NCI-H2171 treated with DMSO at 0.1 percent for 48 hours (cell line): ENCODE measurements at regions not wholly inside any gene's neighbourhood (a gene's known extent, or its start where the extent isn't known, plus 50 kb on each side); places are given as distances from the start of the nearest gene placed in this dataset.
"Not testable (repeated sequence)": the region's sequence is repeated elsewhere in the genome, so short reads cannot be mapped to it uniquely, and the experiment has no call there.

Experiments used
- DNase-seq: peaks from one replicate; lab custom pipeline; 2025; lab: John Stamatoyannopoulos, UW

DNA sequence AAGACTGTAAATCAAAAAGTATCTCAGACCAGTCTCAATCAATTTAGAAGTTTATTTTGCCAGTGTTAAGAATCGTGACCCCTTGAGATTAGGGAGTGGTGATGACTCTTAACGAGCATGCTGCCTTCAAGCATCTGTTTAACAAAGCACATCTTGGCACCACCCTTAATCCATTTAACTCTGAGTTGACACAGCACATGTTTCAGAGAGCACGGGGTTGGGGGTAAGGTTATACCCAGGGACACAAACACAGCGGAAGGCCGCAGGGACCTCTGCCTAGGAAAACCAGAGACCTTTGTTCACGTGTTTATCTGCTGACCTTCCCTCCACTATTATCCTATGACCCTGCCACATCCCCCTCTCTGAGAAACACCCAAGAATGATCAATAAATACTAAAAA, 645.8 kb downstream of the FRK start:
- not testable (repeated sequence) for DNase-seq

DNA sequence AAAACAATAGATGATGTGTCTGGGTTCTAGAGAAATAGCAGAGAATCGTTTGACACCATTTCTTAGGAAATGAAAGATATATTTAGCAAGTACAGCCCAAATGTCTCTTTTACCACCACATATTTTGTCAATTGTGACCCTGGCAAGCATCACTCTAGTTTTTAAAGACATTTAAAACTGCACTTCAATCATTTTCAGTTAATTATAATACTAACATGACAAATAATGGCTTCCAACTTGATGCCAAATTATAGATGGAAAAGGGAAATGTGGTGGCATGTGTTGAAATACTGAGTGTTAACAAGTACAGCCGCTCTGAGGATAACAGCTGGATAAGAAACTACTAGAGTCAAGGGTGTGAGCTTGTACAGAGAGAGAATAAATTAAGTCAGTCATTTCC, 648.9 kb downstream of the FRK start:
- DNase-seq = no peak

DNA sequence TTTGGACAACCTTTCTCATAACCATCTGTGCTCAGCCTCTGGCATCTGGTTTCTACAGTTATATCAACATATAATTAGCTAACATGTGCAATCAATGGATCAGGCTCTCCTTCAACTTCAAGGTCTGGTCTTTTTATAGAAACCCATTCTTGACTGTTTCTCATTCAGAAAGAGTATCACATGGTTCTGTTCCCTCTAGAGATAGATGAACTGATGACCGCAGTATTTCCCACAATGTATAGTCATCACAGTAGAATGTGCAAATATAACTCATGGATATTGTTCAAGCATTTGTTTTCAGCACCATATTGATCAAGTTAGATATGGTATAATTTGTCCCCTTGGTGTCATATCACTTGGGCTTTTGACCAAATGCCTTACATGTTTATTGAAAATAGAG, 656.2 kb downstream of the FRK start:
- peak; percentile 39 for DNase-seq

DNA sequence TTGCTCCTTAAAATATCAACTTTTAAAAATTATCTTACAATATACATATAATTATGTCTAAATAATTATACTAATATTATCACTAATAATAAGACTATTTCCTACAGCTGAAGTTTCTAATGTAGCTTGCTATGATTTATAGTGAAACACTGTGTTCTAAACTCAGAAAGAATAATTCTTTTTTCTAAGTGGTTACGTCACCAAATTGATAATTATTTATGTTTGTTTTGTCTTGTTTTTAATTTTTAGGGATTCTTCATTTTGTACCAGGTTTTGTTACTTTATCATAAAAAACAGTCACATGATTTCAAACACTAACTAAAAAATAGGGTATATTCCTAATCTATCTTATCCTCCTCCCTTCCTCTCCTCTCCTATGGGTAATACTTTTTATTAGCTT, 662.1 kb downstream of the FRK start:
- no peak for DNase-seq

DNA sequence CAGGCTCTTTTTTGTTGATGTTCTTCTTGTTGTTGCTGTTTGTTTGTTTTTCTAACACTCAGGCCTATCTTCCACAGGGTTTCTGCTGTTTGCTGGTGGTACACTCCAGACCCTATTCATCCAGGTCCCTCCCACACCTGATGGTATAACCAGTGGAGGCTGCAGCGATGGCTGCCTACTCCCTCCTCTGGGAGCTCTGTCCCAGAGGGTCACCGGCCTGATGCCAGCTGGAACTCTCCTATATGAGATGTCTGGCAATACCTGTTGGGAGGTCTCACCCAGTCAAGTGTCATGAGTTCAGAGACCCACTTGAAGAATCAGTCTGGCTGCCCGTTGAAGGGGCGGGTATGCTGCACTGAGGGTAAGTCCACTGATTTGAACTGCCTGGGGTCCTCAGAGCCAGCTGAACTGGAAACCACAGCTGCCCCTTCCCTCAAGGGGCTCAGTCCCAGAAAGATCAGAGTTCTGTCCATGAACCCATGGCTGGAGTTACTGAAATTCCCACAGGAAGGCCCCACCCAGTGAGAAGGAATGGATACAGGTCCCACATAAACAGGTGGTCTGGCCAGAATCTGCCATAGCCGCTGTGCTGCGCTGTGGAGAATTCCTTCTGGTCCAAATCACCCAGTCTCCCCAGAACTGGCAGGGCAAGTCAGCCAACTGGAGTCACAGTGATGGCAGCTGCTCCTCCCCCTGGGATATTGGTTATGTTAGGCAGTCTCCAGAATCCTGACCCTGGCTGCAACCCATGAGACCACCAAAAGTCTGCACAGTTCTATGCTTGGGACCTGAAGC, 664.4 kb downstream of the FRK start:
- no peak for DNase-seq

DNA sequence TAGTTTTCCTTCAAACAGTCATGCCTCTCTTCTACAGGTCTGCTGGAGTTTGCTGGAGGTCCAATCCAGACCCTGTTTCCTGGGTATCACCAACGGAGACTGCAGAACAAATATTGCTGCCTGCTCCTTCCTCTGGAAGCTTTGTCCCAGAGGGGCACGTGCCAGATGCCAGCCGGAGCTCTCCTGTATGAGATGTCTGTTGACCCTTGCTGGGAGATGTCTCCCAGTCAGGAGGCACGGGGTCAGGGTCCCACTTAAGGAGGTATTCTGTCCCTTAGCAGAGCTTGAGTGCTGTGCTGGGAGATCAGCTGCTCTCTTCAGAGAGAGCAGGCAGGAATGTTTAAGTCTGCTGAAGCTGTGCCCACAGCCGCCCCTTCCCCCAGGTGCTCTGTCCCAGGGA, 666.9 kb downstream of the FRK start:
- DNase-seq = no peak

DNA sequence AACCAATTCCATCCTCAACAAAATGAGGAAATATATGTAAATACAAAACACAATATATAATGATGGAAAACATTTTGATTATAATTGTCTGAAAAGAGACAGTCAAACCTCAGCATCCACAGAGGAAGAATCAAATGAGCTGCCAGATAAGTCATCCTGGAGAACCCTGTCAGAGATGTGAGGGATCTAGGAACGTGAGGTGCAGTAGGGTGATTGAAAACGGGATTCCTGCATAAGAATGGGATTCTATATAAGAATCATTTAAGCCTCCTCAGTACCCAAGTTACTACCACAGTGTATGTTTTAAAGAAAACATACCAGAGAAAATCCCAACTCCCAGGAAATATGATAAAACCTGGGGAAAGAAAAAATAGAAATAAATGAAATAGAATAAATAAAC, 690.5 kb downstream of the FRK start:
- no peak for DNase-seq

DNA sequence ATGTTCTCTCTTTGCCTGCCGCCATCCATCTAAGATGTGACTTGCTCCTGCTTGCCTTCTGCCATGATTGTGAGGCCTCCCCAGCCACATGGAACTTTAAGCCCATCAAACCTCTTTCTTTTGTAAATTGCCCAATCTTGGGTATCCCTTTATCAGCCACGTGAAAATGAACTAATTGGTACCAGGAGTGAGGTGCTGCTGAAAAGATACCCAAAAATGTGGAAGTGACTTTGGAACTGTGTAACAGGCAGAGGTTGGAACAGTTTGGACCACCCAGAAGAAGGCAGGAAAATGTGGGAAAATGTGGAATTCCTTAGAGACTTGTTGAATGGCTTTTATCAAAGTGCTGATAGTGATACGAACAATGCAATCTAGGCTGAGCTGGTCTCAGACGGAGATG, 694.9 kb downstream of the FRK start:
- DNase-seq = no peak

DNA sequence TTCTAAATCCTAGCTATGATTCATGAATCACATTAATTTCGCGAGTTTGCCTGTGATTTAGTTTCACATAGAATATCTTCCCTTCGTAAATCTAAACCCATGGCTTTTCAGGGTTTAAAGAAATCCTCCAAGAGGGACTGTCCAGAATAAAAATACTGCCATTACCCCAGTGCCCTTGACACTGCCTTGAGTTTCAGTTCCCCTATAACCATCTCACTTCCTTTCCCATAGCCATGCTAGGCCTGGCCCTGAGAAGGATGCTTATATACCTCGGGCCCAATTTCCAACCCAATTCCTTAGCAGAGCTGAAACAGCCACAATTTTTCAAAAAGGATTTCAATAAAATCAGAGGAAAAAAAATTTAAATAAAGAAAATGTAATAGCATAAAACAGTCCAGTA, 697.3 kb downstream of the FRK start:
- DNase-seq = no peak

DNA sequence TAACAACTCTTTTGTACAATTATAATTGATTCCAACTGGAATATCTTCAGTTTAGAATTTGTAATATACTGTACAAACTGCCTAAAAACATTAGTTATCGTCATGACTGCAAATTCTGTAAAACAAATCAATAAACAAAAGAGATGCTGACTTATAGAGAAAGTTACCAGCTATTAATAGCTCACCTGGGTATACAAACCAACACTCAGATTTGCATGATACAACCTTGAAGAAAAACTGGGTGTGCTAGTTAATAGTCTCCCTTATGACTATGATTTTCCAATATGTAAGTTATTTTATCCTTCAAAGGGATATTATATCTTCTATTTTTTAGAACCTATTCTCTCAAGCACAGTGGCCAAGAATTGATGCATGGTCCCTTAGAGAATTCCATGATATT, 698.5 kb downstream of the FRK start:
- no peak for DNase-seq

DNA sequence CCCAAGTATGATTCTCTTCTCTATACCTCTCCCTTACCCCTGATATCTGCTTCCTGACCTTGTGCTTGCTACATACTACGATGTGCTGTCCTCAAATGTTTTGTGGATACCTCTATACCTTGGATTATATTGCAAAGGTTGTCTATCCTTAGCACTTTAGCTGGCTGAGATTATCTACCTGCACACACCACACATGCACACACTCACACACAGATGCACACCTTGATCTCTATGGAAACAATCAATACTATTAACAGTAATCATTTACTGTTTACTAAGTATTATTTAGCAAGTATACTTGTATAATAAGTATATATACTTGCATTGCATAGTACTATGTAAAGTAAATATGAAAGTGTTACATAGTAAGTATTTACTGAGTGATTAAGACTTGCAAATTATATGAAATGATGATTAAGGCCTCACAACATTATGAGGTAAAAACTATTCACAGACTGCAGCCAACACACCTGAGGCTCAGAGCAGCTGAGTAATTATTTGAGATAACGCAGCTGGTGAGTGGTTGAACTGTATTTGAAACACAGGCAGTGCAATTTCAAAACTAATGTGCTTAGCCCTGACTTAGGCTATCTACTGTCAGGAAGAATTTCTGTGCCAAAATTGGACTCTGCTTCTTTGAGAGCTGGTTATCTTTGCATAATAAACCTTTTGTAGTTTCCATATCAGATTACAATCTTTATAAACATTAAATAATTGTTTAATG, 699.9 kb downstream of the FRK start:
- DNase-seq = no peak

DNA sequence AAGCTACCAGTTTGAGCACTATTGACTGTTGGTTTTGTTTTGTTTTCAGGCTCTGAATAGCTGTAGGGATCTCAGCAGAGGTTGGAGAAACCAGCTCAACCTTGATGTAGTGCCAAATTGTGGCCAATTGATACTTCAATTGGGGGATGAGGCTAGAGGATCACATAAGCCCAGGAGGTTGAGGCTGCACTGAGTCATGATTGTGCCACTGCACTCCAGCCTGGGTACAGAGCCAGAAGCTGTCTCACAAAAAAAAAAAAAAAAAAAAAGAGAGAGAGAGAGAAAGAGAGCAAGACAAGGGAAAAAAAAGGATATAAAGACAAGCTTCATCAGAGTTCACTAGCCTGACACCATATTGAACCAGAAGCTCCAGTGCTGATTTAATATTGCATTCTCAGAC, 702.1 kb downstream of the FRK start:
- peak; percentile 26 for DNase-seq

DNA sequence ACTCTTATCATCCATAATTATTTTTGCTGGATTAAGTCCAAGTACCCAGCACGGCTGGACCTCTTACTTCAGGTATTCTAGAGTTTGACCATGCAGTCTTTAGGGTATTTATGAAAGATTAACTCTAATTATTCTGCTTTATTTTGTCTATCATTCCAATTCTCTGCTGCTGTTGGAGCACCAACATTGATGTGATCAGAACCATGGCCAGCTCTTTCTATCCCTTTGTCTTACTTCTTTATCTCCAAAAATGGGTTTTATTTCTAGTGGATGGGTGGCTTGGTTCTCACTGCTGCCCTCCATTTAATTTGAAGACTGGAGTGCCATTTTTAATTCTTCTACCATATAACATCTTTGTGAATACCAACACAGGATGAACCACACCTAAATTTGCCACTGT, 704.3 kb downstream of the FRK start:
- DNase-seq = no peak

DNA sequence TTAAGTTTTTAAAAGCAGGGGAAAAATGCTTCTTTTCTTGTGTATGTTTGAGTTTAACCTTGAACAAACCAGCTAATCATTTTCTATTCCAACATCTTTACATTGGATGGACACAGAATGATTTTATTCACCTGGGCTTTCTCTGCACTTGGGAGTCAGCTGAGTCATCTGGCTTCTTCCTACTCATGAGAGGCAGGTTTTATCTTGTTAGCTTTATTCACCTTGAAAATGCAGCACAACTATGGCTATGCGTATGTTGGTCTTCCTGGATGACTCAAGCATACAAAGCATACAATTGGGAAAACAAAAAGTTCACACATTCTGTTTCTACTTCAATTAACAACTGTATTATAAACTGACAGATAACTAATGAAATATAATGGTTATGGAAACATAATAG, 737.7 kb downstream of the FRK start:
- DNase-seq = no peak

DNA sequence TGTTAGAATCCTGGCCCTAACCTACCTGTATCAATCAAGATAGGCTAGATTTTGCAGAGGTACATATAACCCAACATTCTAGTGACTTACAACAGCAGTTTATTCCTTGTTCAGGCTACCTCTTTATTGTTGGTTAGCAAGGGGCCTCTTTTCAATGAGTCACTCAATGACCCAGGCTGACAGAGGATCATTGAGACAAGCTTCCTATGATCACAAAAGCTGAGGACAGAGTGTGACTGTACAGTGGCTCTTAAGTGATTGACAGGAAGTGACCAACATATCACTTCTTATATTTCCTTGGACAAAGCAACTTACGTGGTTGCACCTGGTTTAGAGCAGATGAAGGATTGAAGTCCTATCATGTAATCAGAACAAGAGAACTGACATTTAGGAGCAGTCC, 740.9 kb downstream of the FRK start:
- no peak for DNase-seq

DNA sequence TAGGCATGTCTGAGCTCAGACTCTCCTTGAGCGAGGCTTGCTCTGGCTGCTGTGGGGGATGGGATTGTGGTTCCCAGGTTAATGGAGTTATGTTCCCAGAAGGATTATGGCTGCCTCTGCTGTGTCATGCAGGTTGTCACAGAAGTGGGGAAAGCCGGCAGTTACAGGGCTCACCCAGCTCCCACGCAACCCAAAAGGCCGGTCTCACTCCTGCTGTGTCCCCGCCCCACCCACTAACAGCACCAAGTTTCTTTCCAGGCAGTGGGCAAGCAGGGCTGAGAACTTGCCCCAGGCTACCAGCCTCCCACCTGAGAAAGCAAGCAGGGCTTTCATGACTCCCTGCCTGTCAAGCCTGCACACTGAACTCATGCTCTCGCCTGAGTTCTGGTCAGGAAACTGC, 750.5 kb downstream of the FRK start:
- DNase-seq = no peak

DNA sequence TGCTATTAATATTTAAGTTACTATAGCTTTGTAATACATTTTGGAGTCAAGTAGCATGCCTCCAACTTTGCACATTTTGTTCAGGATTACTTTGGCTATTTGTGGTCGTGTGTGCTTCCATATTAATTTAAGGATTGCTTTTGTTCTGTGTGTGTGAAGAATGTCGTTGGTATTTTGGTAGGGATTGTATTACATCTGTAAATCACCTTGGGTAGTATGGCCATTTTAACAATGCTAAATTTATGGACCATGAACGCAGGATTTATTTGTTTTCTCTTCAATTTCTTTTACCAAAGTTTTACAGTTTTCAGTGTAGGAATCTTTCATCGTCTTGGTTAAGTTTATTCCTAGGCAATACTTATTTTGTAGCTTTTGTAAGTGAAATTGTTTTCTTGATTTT, 758.0 kb downstream of the FRK start:
- peak; percentile 7 for DNase-seq

DNA sequence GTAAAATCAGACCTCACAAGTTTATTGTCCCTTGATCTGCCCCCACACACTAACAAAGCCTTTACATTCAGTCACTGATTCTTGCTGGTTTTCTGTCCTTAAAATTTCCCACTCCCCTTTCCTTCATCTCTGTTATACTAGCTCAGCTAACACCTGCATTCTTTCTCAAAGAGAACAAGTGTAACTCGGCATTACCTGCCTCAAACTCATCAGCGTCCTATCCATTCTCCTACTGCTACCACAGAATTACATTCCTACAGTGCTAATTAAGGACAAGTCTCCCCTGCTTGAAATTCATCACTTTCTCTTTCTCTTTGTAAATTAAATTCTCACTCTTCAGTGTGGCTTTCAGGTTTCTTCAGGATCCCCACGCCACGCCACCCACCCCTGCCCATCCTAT, 773.2 kb downstream of the FRK start:
- DNase-seq = no peak

DNA sequence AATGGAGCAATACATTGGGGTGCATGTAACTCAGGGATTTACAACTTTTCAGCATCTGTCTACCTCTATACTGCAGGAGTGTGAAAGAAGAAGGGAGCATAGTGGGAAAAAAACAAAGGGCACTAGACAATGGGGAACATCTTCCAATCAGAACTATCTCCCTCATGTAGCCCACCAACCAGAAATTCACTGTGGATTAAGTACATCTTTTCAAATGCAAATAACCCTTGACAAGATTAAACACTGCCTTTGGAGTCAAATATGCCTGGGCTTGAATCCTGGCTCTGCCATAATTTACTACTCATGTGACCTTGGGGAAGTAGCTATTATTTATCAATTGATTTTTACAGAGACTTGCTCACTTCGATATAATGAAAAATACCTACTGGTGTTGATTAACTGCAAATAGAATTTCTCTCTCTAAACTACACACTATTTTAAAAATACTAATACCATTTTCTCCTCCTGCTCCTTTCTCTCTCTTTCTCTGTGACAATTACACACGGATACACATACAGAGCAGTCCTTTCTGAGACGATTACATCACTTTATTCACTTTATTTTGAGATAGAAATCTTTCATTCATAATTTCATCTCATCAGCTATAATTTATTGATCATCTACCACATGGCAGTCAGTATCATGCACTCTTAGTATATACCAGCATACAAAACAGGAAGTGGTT, 783.7 kb downstream of the FRK start:
- DNase-seq = no peak

DNA sequence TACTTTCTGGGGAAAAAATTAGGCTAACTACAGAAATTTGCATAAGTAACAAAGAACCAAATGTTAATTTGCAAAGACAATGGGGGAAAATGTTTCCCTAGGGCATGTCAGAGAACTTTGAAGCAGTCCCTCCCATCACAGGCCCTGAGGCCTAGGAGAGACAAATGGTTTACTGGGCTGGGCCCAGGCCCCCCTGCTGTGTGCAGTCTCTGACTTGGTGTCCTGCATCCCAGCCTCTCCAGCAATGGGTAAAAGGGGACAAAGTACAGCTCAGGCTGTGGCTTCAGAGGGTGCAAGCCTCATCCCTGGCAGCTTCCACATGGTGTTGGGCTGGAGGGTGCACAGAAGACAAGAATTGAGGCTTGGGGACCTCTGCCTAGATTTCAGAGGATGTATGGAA, 788.4 kb downstream of the FRK start:
- no peak for DNase-seq

DNA sequence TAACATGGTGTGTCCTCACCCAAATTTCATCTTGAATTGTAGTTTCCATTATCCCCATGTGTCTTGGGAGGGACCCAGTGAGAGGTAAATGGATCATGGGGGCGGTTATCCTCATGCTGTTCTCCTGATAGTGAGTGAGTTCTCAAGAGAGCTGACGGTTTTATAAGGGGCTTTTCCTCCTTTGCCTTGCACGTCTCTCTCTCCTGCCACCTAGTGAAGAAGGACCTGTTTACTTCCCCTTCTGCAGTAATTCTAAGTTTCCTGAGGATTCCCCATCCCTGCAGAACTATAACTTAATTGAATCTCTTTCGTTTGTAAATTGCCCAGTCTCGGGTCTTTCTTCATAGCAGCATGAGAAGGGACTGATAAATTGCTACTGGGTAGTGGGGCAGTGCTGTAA, 789.3 kb downstream of the FRK start:
- peak; percentile 10 for DNase-seq

DNA sequence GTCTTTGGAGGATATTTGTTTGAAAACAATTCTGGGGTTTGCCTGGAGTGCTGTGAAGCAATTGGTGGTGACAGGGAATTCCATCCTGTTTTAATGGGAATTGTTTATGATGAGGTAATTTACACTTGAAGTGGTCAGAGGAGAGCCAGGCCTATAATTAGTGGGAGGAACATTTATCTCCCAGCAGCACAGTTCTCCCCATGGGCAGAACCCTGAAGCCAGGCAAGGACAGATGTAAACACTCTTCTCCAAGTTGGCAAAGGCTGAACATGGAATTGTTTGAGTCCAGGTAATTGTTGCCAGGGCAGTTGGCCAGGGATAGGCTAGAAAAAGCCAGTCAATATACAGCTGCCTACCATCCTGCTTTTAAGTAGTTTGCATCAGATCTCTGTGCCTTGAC, 789.7 kb downstream of the FRK start:
- DNase-seq = no peak

DNA sequence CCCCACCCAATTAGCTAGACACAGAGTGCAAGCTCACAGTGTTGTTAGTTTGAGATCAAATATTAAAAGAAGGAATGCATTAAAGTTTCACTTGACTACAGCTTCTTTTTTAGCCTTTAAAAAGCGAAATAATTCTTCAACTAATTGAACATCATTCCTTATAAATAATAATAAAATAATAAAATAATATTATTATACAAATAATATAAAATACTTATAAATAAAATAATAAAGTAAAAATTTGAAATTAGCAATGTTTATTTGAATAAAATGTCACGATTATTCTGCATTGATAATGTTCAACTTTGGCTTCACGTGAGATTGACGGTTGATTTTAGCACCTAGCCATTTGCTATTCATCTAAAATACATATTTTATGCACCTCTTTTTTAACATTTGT, 819.3 kb downstream of the FRK start:
- DNase-seq = no peak
